ENCODE measurements at regions not wholly inside any gene's neighbourhood (a gene's known extent, or its start where the extent isn't known, plus 50 kb on each side); places are given as distances from the start of the nearest gene placed in this dataset.

DNA sequence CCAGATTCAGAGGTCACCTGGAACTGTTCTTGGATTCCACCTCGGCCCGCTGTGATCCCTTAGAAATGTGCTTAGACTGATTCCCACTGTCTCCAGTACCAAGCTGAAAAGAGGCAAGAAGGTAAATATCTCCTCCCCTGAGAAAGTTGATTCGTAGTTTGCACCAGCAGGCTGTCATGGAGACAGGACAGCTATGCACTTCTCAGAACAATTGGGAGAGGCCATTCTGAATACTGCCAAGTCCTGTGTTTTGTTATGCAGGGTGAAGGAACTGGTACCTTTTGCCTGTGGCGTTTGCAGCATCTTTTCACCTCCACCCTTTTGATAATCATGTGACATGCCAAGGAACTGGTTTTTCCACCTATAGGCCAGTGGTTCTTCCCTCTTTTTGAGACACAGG, 58.2 kb upstream of the RNGTT start:
- DNase-seq (ENCODE audit: low read depth): no peak
- TF ChIP-seq, protein P1, sequence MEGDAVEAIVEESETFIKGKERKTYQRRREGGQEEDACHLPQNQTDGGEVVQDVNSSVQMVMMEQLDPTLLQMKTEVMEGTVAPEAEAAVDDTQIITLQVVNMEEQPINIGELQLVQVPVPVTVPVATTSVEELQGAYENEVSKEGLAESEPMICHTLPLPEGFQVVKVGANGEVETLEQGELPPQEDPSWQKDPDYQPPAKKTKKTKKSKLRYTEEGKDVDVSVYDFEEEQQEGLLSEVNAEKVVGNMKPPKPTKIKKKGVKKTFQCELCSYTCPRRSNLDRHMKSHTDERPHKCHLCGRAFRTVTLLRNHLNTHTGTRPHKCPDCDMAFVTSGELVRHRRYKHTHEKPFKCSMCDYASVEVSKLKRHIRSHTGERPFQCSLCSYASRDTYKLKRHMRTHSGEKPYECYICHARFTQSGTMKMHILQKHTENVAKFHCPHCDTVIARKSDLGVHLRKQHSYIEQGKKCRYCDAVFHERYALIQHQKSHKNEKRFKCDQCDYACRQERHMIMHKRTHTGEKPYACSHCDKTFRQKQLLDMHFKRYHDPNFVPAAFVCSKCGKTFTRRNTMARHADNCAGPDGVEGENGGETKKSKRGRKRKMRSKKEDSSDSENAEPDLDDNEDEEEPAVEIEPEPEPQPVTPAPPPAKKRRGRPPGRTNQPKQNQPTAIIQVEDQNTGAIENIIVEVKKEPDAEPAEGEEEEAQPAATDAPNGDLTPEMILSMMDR (IDR thresholded peaks at IDR 0.05; ENCODE audit: low read length, missing control alignments): no peak
- H3K4me3 ChIP-seq (replicated peaks; ENCODE audit: low read depth, low read length): no peak overlapping the region

DNA sequence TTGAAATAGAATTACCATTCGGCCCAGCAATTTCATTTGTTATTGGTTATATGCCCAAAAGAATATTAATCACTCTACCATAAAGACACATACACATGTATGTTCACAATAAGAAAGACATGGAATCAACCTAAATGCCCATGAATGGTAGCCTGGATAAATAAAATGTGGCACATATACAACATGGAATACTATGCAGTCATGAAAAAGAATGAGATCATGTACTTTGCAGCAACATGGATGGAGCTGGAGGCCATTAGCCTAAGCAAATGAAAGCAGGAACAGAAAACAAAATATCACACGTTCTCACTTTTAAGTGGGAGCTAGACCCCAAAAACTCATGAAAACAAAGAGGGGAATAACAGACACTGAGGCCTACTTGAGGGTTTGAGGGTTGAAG, 52.6 kb upstream of the RNGTT start:
- H3K4me3 ChIP-seq (replicated peaks; ENCODE audit: low read depth, low read length): no peak overlapping the region
- TF ChIP-seq, protein P1 (IDR thresholded peaks at IDR 0.05; ENCODE audit: low read length, missing control alignments): no peak
- DNase-seq (ENCODE audit: low read depth): no peak

DNA sequence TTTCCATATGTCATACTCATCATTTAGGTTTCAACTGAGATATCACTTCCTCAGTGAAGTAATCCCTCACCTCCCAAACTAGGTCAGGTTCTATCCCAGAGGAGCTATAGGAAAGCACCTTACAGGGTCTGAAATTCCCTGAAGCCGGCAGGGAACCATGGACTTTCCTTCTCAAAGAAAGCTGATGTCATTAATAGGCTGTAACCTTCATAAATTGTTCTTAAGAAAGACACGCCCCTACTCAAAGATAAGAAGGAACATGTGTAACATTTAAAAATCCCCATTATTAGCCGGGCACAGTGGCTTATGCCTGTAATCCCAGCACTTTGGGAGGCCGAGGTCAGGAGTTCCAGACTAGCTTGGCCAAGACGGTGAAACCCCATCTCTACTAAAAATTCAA, 50.0 kb upstream of the RNGTT start:
- TF ChIP-seq, protein P1 (IDR thresholded peaks at IDR 0.05; ENCODE audit: low read length, missing control alignments): no peak
- H3K4me3 ChIP-seq (replicated peaks; ENCODE audit: low read depth, low read length): no peak overlapping the region
- DNase-seq (ENCODE audit: low read depth): peak; percentile 38
